Endothelial cell of umbilical vein (primary cell): ENCODE measurements at regions not wholly inside any gene's neighbourhood (a gene's known extent, or its start where the extent isn't known, plus 50 kb on each side); places are given as distances from the start of the nearest gene placed in this dataset.

Source experiments
- BruUV-seq: library from RNA; stranded (reverse); fragments of 400-500 nt; replicated peaks from 2 replicates; lab custom pipeline; 2021; lab: Mats Ljungman, UMichigan
- CTCF ChIA-PET: fragments of 300-600, 350-600 bp; sonication (Branson Sonifier 250); formaldehyde crosslinking; loops from one replicate; lab custom pipeline; 2021; ENCODE audit warnings: antibody characterized with exemption, inconsistent platforms; lab: Charles Lee
- POLR2A ChIA-PET: fragments of 300-600, 350-600 bp; sonication (Branson Sonifier 250); formaldehyde crosslinking; loops from one replicate; lab custom pipeline; 2021; ENCODE audit warnings: antibody characterized with exemption, inconsistent platforms; lab: Charles Lee
- DNase-seq: peaks from one replicate; pipeline ENCODE4 v3.0.0-alpha.2; 2011; ENCODE audit warnings: low read depth, low spot score
- FAIRE-seq: peaks from 2 replicates; lab custom pipeline; 2011; peaks lifted over from hg19 to GRCh38; lab: Jason Lieb, UNC
- H2AFZ ChIP-seq: 2 replicates; pipeline ENCODE4 v1.6.0; 2012; ENCODE audit warnings: low read depth, low read length, control low read depth, inconsistent platforms
- H3K27ac ChIP-seq: 2 replicates; pipeline ENCODE4 v1.5.1; 2011; ENCODE audit warnings: low read depth, mild to moderate bottlenecking, control low read depth, low read length, moderate library complexity; ENCODE audit not compliant: insufficient read depth
- H3K27me3 ChIP-seq, 2 experiments: 2 replicates each; pipeline versions ENCODE4 v1.6.0 to v1.6.1; 2011; ENCODE audit warnings: low read length in 2 of 2, mixed read lengths in 1 of 2; ENCODE audit not compliant: control insufficient read depth in 2 of 2, insufficient read depth in 2 of 2
- H3K36me3 ChIP-seq, 2 experiments: 2 replicates in 1 of 2; 3 replicates in 1 of 2; pipeline ENCODE4 v1.5.1; 2011; ENCODE audit warnings: low read length in 2 of 2, mild to moderate bottlenecking in 1 of 2, moderate library complexity in 1 of 2; ENCODE audit not compliant: control insufficient read depth in 2 of 2, insufficient read depth in 2 of 2; ENCODE audit errors: extremely low read depth in 1 of 2
- H3K4me1 ChIP-seq: 3 replicates; pipeline ENCODE4 v1.5.1; 2011; ENCODE audit warnings: mild to moderate bottlenecking, low read length; ENCODE audit not compliant: control insufficient read depth, insufficient read depth; ENCODE audit errors: extremely low read depth
- H3K4me2 ChIP-seq: 2 replicates; pipeline ENCODE4 v1.6.1; 2011; ENCODE audit warnings: low read length, control low read depth, mixed read lengths; ENCODE audit not compliant: insufficient read depth
- H3K4me3 ChIP-seq, 3 experiments: fragments of 200-600 bp in 1 of 3; sonication (generic), shearing (Covaris generic) in 1 of 3; replicated peaks in 1 of 3; 2 replicates each; pipeline ENCODE4 v1.5.1; 2011 to 2016; ENCODE audit warnings: control low read depth in 3 of 3, low read length in 3 of 3, mild to moderate bottlenecking in 2 of 3, inconsistent platforms in 1 of 3, low read depth in 1 of 3, moderate library complexity in 1 of 3; ENCODE audit not compliant: insufficient read depth in 1 of 3
- H3K79me2 ChIP-seq: 2 replicates; pipeline ENCODE4 v1.6.0; 2012; ENCODE audit warnings: low read length, inconsistent platforms; ENCODE audit not compliant: control insufficient read depth, insufficient read depth
- H3K9ac ChIP-seq: replicated peaks from 2 replicates; pipeline ENCODE3; 2011; ENCODE audit warnings: low read length, control low read depth; ENCODE audit not compliant: insufficient read depth; ENCODE audit errors: extremely low read depth
- H3K9me1 ChIP-seq: replicated peaks from 3 replicates; pipeline ENCODE4 v1.6.0; 2011; ENCODE audit warnings: mild to moderate bottlenecking, low read length; ENCODE audit not compliant: control insufficient read depth, insufficient read depth; ENCODE audit errors: extremely low read depth
- H3K9me3 ChIP-seq: replicated peaks from 2 replicates; pipeline ENCODE4 v1.5.1; 2012; ENCODE audit warnings: low read length, inconsistent platforms; ENCODE audit not compliant: control insufficient read depth, insufficient read depth
- H4K20me1 ChIP-seq: replicated peaks from 2 replicates; pipeline ENCODE3; 2011; ENCODE audit warnings: mild to moderate bottlenecking, low read length; ENCODE audit not compliant: control insufficient read depth, insufficient read depth; ENCODE audit errors: extremely low read depth
- EZH2 ChIP-seq: IDR thresholded peaks from 2 replicates; pipeline ENCODE4 v1.6.1; 2012; ENCODE audit warnings: borderline replicate concordance, low read depth, mild to moderate bottlenecking, moderate library complexity, low read length, inconsistent platforms; ENCODE audit not compliant: severe bottlenecking
- FOS ChIP-seq: IDR thresholded peaks from 2 replicates; pipeline ENCODE4 v1.6.1; 2011; ENCODE audit warnings: mild to moderate bottlenecking, low read length, moderate library complexity, borderline replicate concordance; ENCODE audit not compliant: insufficient read depth
- POLR2A ChIP-seq: IDR thresholded peaks from 2 replicates; pipeline ENCODE4 v1.6.1; 2012; ENCODE audit warnings: low read depth, mild to moderate bottlenecking, control low read depth, low read length
- POLR2AphosphoS5 ChIP-seq: IDR thresholded peaks from 2 replicates; pipeline ENCODE4 v1.6.1; 2012; ENCODE audit warnings: low read depth, mild to moderate bottlenecking, control low read depth, low read length, moderate library complexity; ENCODE audit not compliant: insufficient read depth
- dilution Hi-C: fragments of 300-500 bp; cut with MboI; formaldehyde crosslinking; loops from one replicate; pipeline ENCODE4 v1.15.0; 2019; ENCODE audit warnings: low sequenced_read_pairs; ENCODE audit not compliant: extremely low pct_ligation_motif_present
- intact Hi-C: fragments of 100-400 bp; cut with micrococcal nuclease; formaldehyde crosslinking; loops from one replicate; pipeline ENCODE4 v1.10.0; 2022

GRCh38 chr16:59163371-59164055 is 429.4 kb upstream of the GOT2 start:
- Histone ChIP-seq H3K9me1 (no peaks in the 10 kb centered on the region), H3K4me3 (no peak overlapping the region), H3K9me3 (no peaks in the 10 kb centered on the region), H3K36me3 (no peaks in the 10 kb centered on the region), H3K79me2 (no peaks in the 10 kb centered on the region), H3K4me2 (no peak overlapping the region), H3K9ac (no peak overlapping the region), H3K4me1 (no peaks in the 10 kb centered on the region), H4K20me1 (no peaks in the 10 kb centered on the region), H2AFZ (no peak overlapping the region), H3K27me3 (no peaks in the 10 kb centered on the region), H3K27ac (no peak overlapping the region)
- FAIRE-seq (no peak), DNase-seq (no peak)
- intact Hi-C loops (no loop called here), dilution Hi-C loops (no loop called here)
- BruUV-seq = no TSS peak
- CTCF ChIA-PET = interaction anchor here (1.1 kb wide), 1 partner anchor 320 kb away, joined by 4 read pairs; no protein-coding TSS in a partner anchor
- TF ChIP-seq POLR2A = no peak
- no peak for TF ChIP-seq POLR2AphosphoS5
- POLR2A ChIA-PET = no interaction called here

GRCh38 chr16:59161679-59162078 is 427.6 kb upstream of the GOT2 start:
- Histone ChIP-seq H3K9ac (no peak overlapping the region), H3K4me1 (no peaks in the 10 kb centered on the region), H3K9me1 (no peaks in the 10 kb centered on the region), H3K27me3 (no peaks in the 10 kb centered on the region), H3K9me3 (no peaks in the 10 kb centered on the region), H3K79me2 (no peaks in the 10 kb centered on the region), H3K27ac (no peak overlapping the region), H3K4me2 (no peak overlapping the region), H3K4me3 (no peak overlapping the region), H2AFZ (no peak overlapping the region), H3K36me3 (no peaks in the 10 kb centered on the region), H4K20me1 (no peaks in the 10 kb centered on the region)
- TF ChIP-seq EZH2 (no peak), POLR2AphosphoS5 (no peak), FOS (no peak)
- BruUV-seq = no TSS peak
- FAIRE-seq = no peak
- ChIA-PET CTCF (no interaction called here), POLR2A (no interaction called here)
- intact Hi-C loops = no loop called here
- dilution Hi-C loops = no loop called here
- no peak for DNase-seq
